Smooth muscle cell (in vitro differentiated cells): ENCODE measurements at regions not wholly inside any gene's neighbourhood (a gene's known extent, or its start where the extent isn't known, plus 50 kb on each side); places are given as distances from the start of the nearest gene placed in this dataset.

ENCODE experiments used
- DNase-seq: peaks from one replicate; lab custom pipeline; 2025; ENCODE audit not compliant: unreplicated experiment; lab: John Stamatoyannopoulos, UW
- H2AFZ ChIP-seq: fragments of 200-600 bp; sonication (generic); 2 replicates; pipeline ENCODE4 v1.6.0; 2016; ENCODE audit warnings: antibody characterized with exemption, low read depth, mild to moderate bottlenecking
- H3F3A ChIP-seq: fragments of 200-600 bp; sonication (generic); 2 replicates; pipeline ENCODE4 v1.6.0; 2017; ENCODE audit warnings: antibody characterized with exemption, low read depth
- H3K27ac ChIP-seq: fragments of 200-600 bp; sonication (generic); 2 replicates; pipeline ENCODE4 v1.5.1; 2016; ENCODE audit warnings: low read depth, mild to moderate bottlenecking
- H3K27me3 ChIP-seq: fragments of 200-600 bp; sonication (generic); 2 replicates; pipeline ENCODE4 v1.6.1; 2016; ENCODE audit warnings: low read depth, mild to moderate bottlenecking
- H3K36me3 ChIP-seq: fragments of 200-600 bp; sonication (generic); 2 replicates; pipeline ENCODE4 v1.5.1; 2016; ENCODE audit warnings: low read depth
- H3K4me1 ChIP-seq: fragments of 200-600 bp; sonication (generic); 2 replicates; pipeline ENCODE4 v1.5.1; 2016; ENCODE audit warnings: low read depth
- H3K4me2 ChIP-seq: fragments of 200-600 bp; sonication (generic); 2 replicates; pipeline ENCODE4 v1.6.0; 2016; ENCODE audit warnings: mild to moderate bottlenecking
- H3K4me3 ChIP-seq: fragments of 200-600 bp; sonication (generic); 2 replicates; pipeline ENCODE4 v1.5.1; 2016; ENCODE audit warnings: mild to moderate bottlenecking
- H3K79me2 ChIP-seq: fragments of 200-600 bp; sonication (generic); 2 replicates; pipeline ENCODE4 v1.6.0; 2016; ENCODE audit warnings: low read depth, mild to moderate bottlenecking
- H3K9ac ChIP-seq: fragments of 200-600 bp; sonication (generic); 2 replicates; pipeline ENCODE4 v1.6.0; 2016; ENCODE audit warnings: low read depth
- H3K9me3 ChIP-seq: fragments of 200-600 bp; sonication (generic); replicated peaks from 2 replicates; pipeline ENCODE4 v1.5.1; 2016; ENCODE audit warnings: low read depth
- H4K20me1 ChIP-seq: fragments of 200-600 bp; sonication (generic); 2 replicates; pipeline ENCODE4 v1.6.0; 2016; ENCODE audit warnings: low read depth
- WGBS: methylation state at CpG from one replicate; pipeline ENCODE4 v1.1.7; 2016; ENCODE audit warnings: low lambda C conversion rate; 5-methylcytosine and 5-hydroxymethylcytosine counted together
- TF ChIP-seq, protein P1 (sequence below): fragments of 200-600 bp; sonication (generic); IDR thresholded peaks from 2 replicates; pipeline ENCODE4 v1.5.1; 2017; ENCODE audit warnings: borderline replicate concordance, mild to moderate bottlenecking, antibody characterized with exemption; ENCODE audit not compliant: insufficient read depth, poor library complexity, severe bottlenecking

GRCh38 chr18:11296946-11297345, 147.6 kb upstream of the PIEZO2 start:
- Histone ChIP-seq H2AFZ (no peak overlapping the region), H3K36me3 (no peaks in the 10 kb centered on the region)

GRCh38 chr18:11293794-11294193, 144.4 kb upstream of the PIEZO2 start:
- H3K27ac ChIP-seq: no peak overlapping the region
- no peaks in the 10 kb centered on the region for H3K4me1 ChIP-seq
- H3K9me3 ChIP-seq: no peaks in the 10 kb centered on the region
- H3K36me3 ChIP-seq: no peaks in the 10 kb centered on the region
- H3K4me3 ChIP-seq: no peak overlapping the region
- no peaks in the 10 kb centered on the region for H3K79me2 ChIP-seq
- H4K20me1 ChIP-seq: no peaks in the 10 kb centered on the region
- H2AFZ ChIP-seq: no peak overlapping the region
- H3F3A ChIP-seq: no peaks in the 10 kb centered on the region
- H3K4me2 ChIP-seq: no peak overlapping the region
- no peak overlapping the region for H3K9ac ChIP-seq
- DNase-seq: no peak
- WGBS: 83% methylated on average over 2 of the region's 2 CpGs
- H3K27me3 ChIP-seq: peaks cover 16% of the 10 kb centered on the region
- TF ChIP-seq, protein P1, sequence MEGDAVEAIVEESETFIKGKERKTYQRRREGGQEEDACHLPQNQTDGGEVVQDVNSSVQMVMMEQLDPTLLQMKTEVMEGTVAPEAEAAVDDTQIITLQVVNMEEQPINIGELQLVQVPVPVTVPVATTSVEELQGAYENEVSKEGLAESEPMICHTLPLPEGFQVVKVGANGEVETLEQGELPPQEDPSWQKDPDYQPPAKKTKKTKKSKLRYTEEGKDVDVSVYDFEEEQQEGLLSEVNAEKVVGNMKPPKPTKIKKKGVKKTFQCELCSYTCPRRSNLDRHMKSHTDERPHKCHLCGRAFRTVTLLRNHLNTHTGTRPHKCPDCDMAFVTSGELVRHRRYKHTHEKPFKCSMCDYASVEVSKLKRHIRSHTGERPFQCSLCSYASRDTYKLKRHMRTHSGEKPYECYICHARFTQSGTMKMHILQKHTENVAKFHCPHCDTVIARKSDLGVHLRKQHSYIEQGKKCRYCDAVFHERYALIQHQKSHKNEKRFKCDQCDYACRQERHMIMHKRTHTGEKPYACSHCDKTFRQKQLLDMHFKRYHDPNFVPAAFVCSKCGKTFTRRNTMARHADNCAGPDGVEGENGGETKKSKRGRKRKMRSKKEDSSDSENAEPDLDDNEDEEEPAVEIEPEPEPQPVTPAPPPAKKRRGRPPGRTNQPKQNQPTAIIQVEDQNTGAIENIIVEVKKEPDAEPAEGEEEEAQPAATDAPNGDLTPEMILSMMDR: no peak

More at GRCh38 chr18:11296946-11297345, 147.6 kb upstream of the PIEZO2 start:
- DNase-seq: no peak
- H3K4me2 ChIP-seq: no peak overlapping the region
- no peaks in the 10 kb centered on the region for H3K79me2 ChIP-seq
- TF ChIP-seq, protein P1: no peak
- H3K9me3 ChIP-seq: peaks cover 5% of the 10 kb centered on the region
- 91% methylated on average over 1 of the region's 1 CpG for WGBS
- no peak overlapping the region for H3K27ac ChIP-seq
- peaks cover 16% of the 10 kb centered on the region for H3K27me3 ChIP-seq
- H4K20me1 ChIP-seq: no peaks in the 10 kb centered on the region
- no peaks in the 10 kb centered on the region for H3F3A ChIP-seq
- H3K9ac ChIP-seq: no peak overlapping the region
- H3K4me1 ChIP-seq: no peaks in the 10 kb centered on the region
- H3K4me3 ChIP-seq: no peak overlapping the region

- Histone ChIP-seq H3K9ac (no peak overlapping the region), H3K9me3 (no peaks in the 10 kb centered on the region), H4K20me1 (no peaks in the 10 kb centered on the region), H3K36me3 (no peaks in the 10 kb centered on the region), H3K27ac (no peak overlapping the region), H3K4me2 (no peak overlapping the region), H3K27me3 (peaks cover 11% of the 10 kb centered on the region), H3K4me3 (no peak overlapping the region), H3K79me2 (no peaks in the 10 kb centered on the region), H2AFZ (no peak overlapping the region), H3F3A (no peaks in the 10 kb centered on the region), H3K4me1 (no peaks in the 10 kb centered on the region)
- no peak for DNase-seq
- WGBS: 86% methylated on average over 3 of the region's 3 CpGs
- TF ChIP-seq, protein P1: no peak
These were observed 141.4 kb upstream of the PIEZO2 start for GRCh38 chr18:11290786-11291185.

GRCh38 chr18:11289248-11289647, 139.9 kb upstream of the PIEZO2 start:
- Histone ChIP-seq H3F3A (no peaks in the 10 kb centered on the region), H3K4me3 (no peak overlapping the region), H3K4me2 (no peak overlapping the region), H3K9me3 (no peaks in the 10 kb centered on the region), H3K9ac (no peak overlapping the region), H4K20me1 (no peaks in the 10 kb centered on the region), H2AFZ (no peak overlapping the region), H3K27ac (no peak overlapping the region), H3K79me2 (no peaks in the 10 kb centered on the region), H3K36me3 (no peaks in the 10 kb centered on the region), H3K27me3 (no peaks in the 10 kb centered on the region), H3K4me1 (no peaks in the 10 kb centered on the region)
- no peak for DNase-seq
- TF ChIP-seq, protein P1: no peak
- 100% methylated on average over 1 of the region's 1 CpG for WGBS
